Smooth muscle cell (in vitro differentiated cells): ENCODE measurements at regions not wholly inside any gene's neighbourhood (a gene's known extent, or its start where the extent isn't known, plus 50 kb on each side); places are given as distances from the start of the nearest gene placed in this dataset.

Experiments used
- DNase-seq: peaks from one replicate; lab custom pipeline; 2025; ENCODE audit not compliant: unreplicated experiment; lab: John Stamatoyannopoulos, UW
- H2AFZ ChIP-seq: fragments of 200-600 bp; sonication (generic); 2 replicates; pipeline ENCODE4 v1.6.0; 2016; ENCODE audit warnings: antibody characterized with exemption, low read depth, mild to moderate bottlenecking
- H3F3A ChIP-seq: fragments of 200-600 bp; sonication (generic); 2 replicates; pipeline ENCODE4 v1.6.0; 2017; ENCODE audit warnings: antibody characterized with exemption, low read depth
- H3K27ac ChIP-seq: fragments of 200-600 bp; sonication (generic); 2 replicates; pipeline ENCODE4 v1.5.1; 2016; ENCODE audit warnings: low read depth, mild to moderate bottlenecking
- H3K27me3 ChIP-seq: fragments of 200-600 bp; sonication (generic); 2 replicates; pipeline ENCODE4 v1.6.1; 2016; ENCODE audit warnings: low read depth, mild to moderate bottlenecking
- H3K36me3 ChIP-seq: fragments of 200-600 bp; sonication (generic); 2 replicates; pipeline ENCODE4 v1.5.1; 2016; ENCODE audit warnings: low read depth
- H3K4me1 ChIP-seq: fragments of 200-600 bp; sonication (generic); 2 replicates; pipeline ENCODE4 v1.5.1; 2016; ENCODE audit warnings: low read depth
- H3K4me2 ChIP-seq: fragments of 200-600 bp; sonication (generic); 2 replicates; pipeline ENCODE4 v1.6.0; 2016; ENCODE audit warnings: mild to moderate bottlenecking
- H3K4me3 ChIP-seq: fragments of 200-600 bp; sonication (generic); 2 replicates; pipeline ENCODE4 v1.5.1; 2016; ENCODE audit warnings: mild to moderate bottlenecking
- H3K79me2 ChIP-seq: fragments of 200-600 bp; sonication (generic); 2 replicates; pipeline ENCODE4 v1.6.0; 2016; ENCODE audit warnings: low read depth, mild to moderate bottlenecking
- H3K9ac ChIP-seq: fragments of 200-600 bp; sonication (generic); 2 replicates; pipeline ENCODE4 v1.6.0; 2016; ENCODE audit warnings: low read depth
- H3K9me3 ChIP-seq: fragments of 200-600 bp; sonication (generic); replicated peaks from 2 replicates; pipeline ENCODE4 v1.5.1; 2016; ENCODE audit warnings: low read depth
- H4K20me1 ChIP-seq: fragments of 200-600 bp; sonication (generic); 2 replicates; pipeline ENCODE4 v1.6.0; 2016; ENCODE audit warnings: low read depth
- CTCF ChIP-seq: fragments of 200-600 bp; sonication (generic); IDR thresholded peaks from 2 replicates; pipeline ENCODE4 v1.5.1; 2017; ENCODE audit warnings: borderline replicate concordance, mild to moderate bottlenecking, antibody characterized with exemption; ENCODE audit not compliant: insufficient read depth, poor library complexity, severe bottlenecking
- WGBS: methylation state at CpG from one replicate; pipeline ENCODE4 v1.1.7; 2016; ENCODE audit warnings: low lambda C conversion rate; 5-methylcytosine and 5-hydroxymethylcytosine counted together

GRCh38 chr5:67537439-67538148 lies 341.0 kb upstream of the CD180 start:
- Histone ChIP-seq H3K79me2 (no peaks in the 10 kb centered on the region), H3F3A (no peaks in the 10 kb centered on the region), H3K36me3 (no peaks in the 10 kb centered on the region), H3K27me3 (no peaks in the 10 kb centered on the region), H3K4me1 (no peaks in the 10 kb centered on the region), H3K27ac (no peak overlapping the region), H3K4me2 (no peak overlapping the region), H3K9me3 (no peaks in the 10 kb centered on the region), H3K4me3 (peak overlapping the region; percentile 3), H2AFZ (no peak overlapping the region), H4K20me1 (no peaks in the 10 kb centered on the region), H3K9ac (no peak overlapping the region)
- TF ChIP-seq CTCF: no peak
- DNase-seq: no peak
- 87% methylated on average over 5 of the region's 5 CpGs for WGBS

GRCh38 chr5:67536866-67537265 lies 340.3 kb upstream of the CD180 start:
- no peaks in the 10 kb centered on the region for H3K4me1 ChIP-seq
- no peaks in the 10 kb centered on the region for H3K79me2 ChIP-seq
- no peak overlapping the region for H3K27ac ChIP-seq
- H3K4me2 ChIP-seq: no peak overlapping the region
- no peaks in the 10 kb centered on the region for H4K20me1 ChIP-seq
- H3K9me3 ChIP-seq: no peaks in the 10 kb centered on the region
- H3K9ac ChIP-seq: no peak overlapping the region
- H3K36me3 ChIP-seq: no peaks in the 10 kb centered on the region
- no peak for DNase-seq
- H3F3A ChIP-seq: no peaks in the 10 kb centered on the region
- no peak for TF ChIP-seq CTCF
- no peak overlapping the region for H2AFZ ChIP-seq
- no peak overlapping the region for H3K4me3 ChIP-seq
- H3K27me3 ChIP-seq: no peaks in the 10 kb centered on the region
- WGBS: 71% methylated on average over 3 of the region's 3 CpGs

GRCh38 chr5:67530609-67531255 lies 334.1 kb upstream of the CD180 start:
- H2AFZ ChIP-seq: no peak overlapping the region

More at GRCh38 chr5:67530609-67531255, 334.1 kb upstream of the CD180 start:
- Histone ChIP-seq H3K27ac (no peak overlapping the region), H3K79me2 (no peaks in the 10 kb centered on the region), H3F3A (no peaks in the 10 kb centered on the region), H3K4me2 (no peak overlapping the region), H3K4me3 (no peak overlapping the region), H3K4me1 (no peaks in the 10 kb centered on the region), H3K36me3 (no peaks in the 10 kb centered on the region), H4K20me1 (no peaks in the 10 kb centered on the region), H3K9ac (no peak overlapping the region), H3K27me3 (no peaks in the 10 kb centered on the region), H3K9me3 (no peaks in the 10 kb centered on the region)
- 92% methylated on average over 6 of the region's 6 CpGs for WGBS
- no peak for DNase-seq
- no peak for TF ChIP-seq CTCF
